K562 (cell line): ENCODE measurements at regions not wholly inside any gene's neighbourhood (a gene's known extent, or its start where the extent isn't known, plus 50 kb on each side); places are given as distances from the start of the nearest gene placed in this dataset.

ENCODE experiments used
- ATAC-seq: fragments of 200-7000 bp; cut with Tn5 transposase; 3 replicates; pipeline ENCODE4 v1.9.1; 2020; ENCODE audit warnings: moderate library complexity
- BruUV-seq: library from RNA; stranded (reverse); fragments of 400-500 nt; replicated peaks from 2 replicates; lab custom pipeline; 2021; lab: Mats Ljungman, UMichigan
- CTCF ChIA-PET: fragments of 300-600 bp; formaldehyde crosslinking; extraction: SDS; loops from one replicate; lab custom pipeline; 2021; ENCODE audit warnings: low intra/inter-chr PET ratio; lab: Yijun Ruan, JAX
- POLR2A ChIA-PET: fragments of 300-600, 350-650 bp; sonication (Branson Sonifier 250); formaldehyde crosslinking; extraction: SDS; loops from one replicate; lab custom pipeline; 2021; ENCODE audit warnings: antibody characterized with exemption, inconsistent platforms; lab: Yijun Ruan, JAX
- DNase-seq, 4 experiments: peaks; one replicate each; pipeline versions ENCODE4 v3.0.0 to v3.0.0-alpha.2; 2011 to 2018; ENCODE audit warnings: low spot score in 3 of 4, mixed read lengths in 3 of 4; ENCODE audit errors: extremely low read depth in 1 of 4
- FAIRE-seq: peaks from 2 replicates; lab custom pipeline; 2011; peaks lifted over from hg19 to GRCh38; lab: Jason Lieb, UNC
- H2AFZ ChIP-seq: 2 replicates; pipeline ENCODE4 v1.6.0; 2011; ENCODE audit warnings: low read depth, low read length, control low read depth, inconsistent platforms
- H3K27ac ChIP-seq: fragments of 200-600 bp; 3 replicates; pipeline ENCODE4 v1.8.0; 2011; ENCODE audit warnings: low read depth, mild to moderate bottlenecking, control low read depth, inconsistent platforms, low read length, moderate library complexity, mixed read lengths; ENCODE audit errors: extremely low read depth
- H3K27me3 ChIP-seq, 2 experiments: fragments of 300-600 bp in 1 of 2; 2 replicates in 1 of 2; 3 replicates in 1 of 2; pipeline versions ENCODE4 v1.6.0 to v1.8.0; 2011; ENCODE audit warnings: inconsistent platforms in 2 of 2, low read length in 2 of 2, mild to moderate bottlenecking in 1 of 2, mixed read lengths in 1 of 2, moderate library complexity in 1 of 2; ENCODE audit not compliant: control insufficient read depth in 2 of 2, insufficient read depth in 2 of 2
- H3K36me3 ChIP-seq: fragments of 300-600 bp; 3 replicates; pipeline ENCODE4 v1.8.0; 2011; ENCODE audit warnings: mild to moderate bottlenecking, low read length, inconsistent platforms; ENCODE audit not compliant: control insufficient read depth, insufficient read depth
- H3K4me1 ChIP-seq, 2 experiments: fragments of 200-600 bp in 1 of 2; replicated peaks in 1 of 2; 2 replicates in 1 of 2; 3 replicates in 1 of 2; pipeline versions ENCODE4 v1.5.1 to v1.8.0; 2011; ENCODE audit warnings: inconsistent platforms in 2 of 2, low read length in 2 of 2, mild to moderate bottlenecking in 1 of 2, mixed read lengths in 1 of 2, moderate library complexity in 1 of 2; ENCODE audit not compliant: control insufficient read depth in 2 of 2, insufficient read depth in 2 of 2
- H3K4me2 ChIP-seq: 2 replicates; pipeline ENCODE4 v1.6.1; 2011; ENCODE audit warnings: low read length, control low read depth, inconsistent platforms, mixed read lengths; ENCODE audit not compliant: insufficient read depth
- H3K4me3 ChIP-seq: fragments of 200-600 bp; sonication (generic), shearing (Covaris generic); 2 replicates; pipeline ENCODE4 v1.5.1; 2016; ENCODE audit warnings: control low read depth, inconsistent platforms
- H3K79me2 ChIP-seq: fragments of 200-600 bp; 3 replicates; pipeline ENCODE4 v1.8.0; 2011; ENCODE audit warnings: low read length, inconsistent platforms; ENCODE audit not compliant: control insufficient read depth, insufficient read depth
- H3K9ac ChIP-seq, 2 experiments: 2 replicates each; pipeline versions ENCODE4 v1.6.0 to v1.6.1; 2011; ENCODE audit warnings: low read depth in 2 of 2, low read length in 2 of 2, control low read depth in 1 of 2, inconsistent platforms in 1 of 2, mild to moderate bottlenecking in 1 of 2, mixed read lengths in 1 of 2; ENCODE audit not compliant: insufficient read depth in 1 of 2
- H3K9me1 ChIP-seq: one replicate; pipeline ENCODE4 v1.6.0; 2011; ENCODE audit warnings: inconsistent platforms, mild to moderate bottlenecking, low read length, moderate library complexity; ENCODE audit not compliant: control insufficient read depth, insufficient read depth
- H3K9me3 ChIP-seq: replicated peaks from 2 replicates; pipeline ENCODE4 v1.5.1; 2011; ENCODE audit warnings: low read depth, low read length, inconsistent platforms; ENCODE audit not compliant: control insufficient read depth, insufficient read depth
- H4K20me1 ChIP-seq: replicated peaks from 2 replicates; pipeline ENCODE4 v1.6.1; 2011; ENCODE audit warnings: low read length, inconsistent platforms, mixed read lengths; ENCODE audit not compliant: control insufficient read depth, insufficient read depth
- CBFA2T3 ChIP-seq: fragments of 450-650 bp; IDR thresholded peaks from 2 replicates; pipeline ENCODE4 v1.6.1; 2017
- CBX2 ChIP-seq: fragments of 200-600 bp; sonication (generic); IDR thresholded peaks from one replicate; pipeline ENCODE4 v1.6.1; 2012; ENCODE audit warnings: mild to moderate bottlenecking, low read length, inconsistent platforms; ENCODE audit not compliant: insufficient read depth, poor library complexity, severe bottlenecking
- CEBPG ChIP-seq, 3 experiments: fragments of 200-800 bp in 1 of 3; sonication (Bioruptor generic) in 1 of 3; sonication (generic) in 1 of 3; formaldehyde crosslinking in 1 of 3; IDR thresholded peaks in 2 of 3; conservative IDR thresholded peaks in 1 of 3; 2 replicates each; pipeline versions ENCODE4 v1.6.1 to v1.8.0; 2016 to 2022; ENCODE audit warnings: missing compliant biosample characterization in 2 of 3, missing genetic modification characterization in 2 of 3, mild to moderate bottlenecking in 1 of 3, missing genetic modification reagents in 1 of 3
- CREB3 ChIP-seq: fragments of 450-650 bp; conservative IDR thresholded peaks from 2 replicates; pipeline ENCODE4 v1.6.1; 2016; ENCODE audit warnings: missing genetic modification characterization, low read depth, mild to moderate bottlenecking, missing compliant biosample characterization, moderate library complexity
- DMBX1 ChIP-seq: fragments of 250-450 bp; sonication (Bioruptor Pico); IDR thresholded peaks from 2 replicates; pipeline ENCODE4 v1.8.0; 2022; ENCODE audit warnings: inconsistent platforms, mild to moderate bottlenecking, moderate library complexity, borderline replicate concordance
- EGR1 ChIP-seq: fragments of 450-650 bp; conservative IDR thresholded peaks from 2 replicates; pipeline ENCODE4 v1.6.1; 2017; ENCODE audit warnings: mild to moderate bottlenecking
- HES1 ChIP-seq: fragments of 450-650 bp; IDR thresholded peaks from 2 replicates; pipeline ENCODE4 v1.6.1; 2016; ENCODE audit warnings: low read depth, mild to moderate bottlenecking, moderate library complexity
- ILK ChIP-seq: fragments of 450-650 bp; IDR thresholded peaks from 2 replicates; pipeline ENCODE4 v1.6.1; 2016; ENCODE audit warnings: missing genetic modification characterization, low read depth, mild to moderate bottlenecking, missing compliant biosample characterization, moderate library complexity, borderline replicate concordance
- JUN ChIP-seq, 2 experiments: sonication (generic) in 1 of 2; formaldehyde crosslinking in 1 of 2; IDR thresholded peaks; 2 replicates each; pipeline versions ENCODE4 v1.6.1 to v1.8.0; 2012 to 2022; ENCODE audit warnings: borderline replicate concordance in 2 of 2, mild to moderate bottlenecking in 2 of 2, improper control_type of control experiment in 1 of 2, low read depth in 1 of 2, low read length in 1 of 2, missing genetic modification reagents in 1 of 2
- KAT2B ChIP-seq: IDR thresholded peaks from one replicate; pipeline ENCODE4 v1.6.1; 2012; ENCODE audit warnings: low read depth, mild to moderate bottlenecking, control low read depth, inconsistent platforms, low read length, moderate library complexity
- MCM5 ChIP-seq: fragments of 450-650 bp; IDR thresholded peaks from 2 replicates; pipeline ENCODE4 v1.6.1; 2016; ENCODE audit warnings: low read depth
- MYC ChIP-seq, 2 experiments: fragments of 250-450 bp in 1 of 2; sonication (Bioruptor Pico) in 1 of 2; IDR thresholded peaks; 2 replicates each; pipeline versions ENCODE4 v1.5.1 to v1.6.1; 2012 to 2021; ENCODE audit warnings: low read depth in 2 of 2, borderline replicate concordance in 1 of 2, improper control_type of control experiment in 1 of 2, low read length in 1 of 2, mild to moderate bottlenecking in 1 of 2, moderate library complexity in 1 of 2
- PTRF ChIP-seq: fragments of 450-650 bp; IDR thresholded peaks from 2 replicates; pipeline ENCODE4 v1.6.1; 2016; ENCODE audit warnings: mild to moderate bottlenecking, missing genetic modification characterization, missing compliant biosample characterization
- PTTG1 ChIP-seq: fragments of 450-650 bp; IDR thresholded peaks from 2 replicates; pipeline ENCODE4 v1.6.1; 2016; ENCODE audit warnings: low read depth, mild to moderate bottlenecking, missing genetic modification characterization, missing compliant biosample characterization
- SLC30A9 ChIP-seq: fragments of 250-450 bp; sonication (Bioruptor Pico); IDR thresholded peaks from 2 replicates; pipeline ENCODE4 v1.8.0; 2022; ENCODE audit warnings: mild to moderate bottlenecking, moderate library complexity
- SPI1 ChIP-seq: IDR thresholded peaks from 2 replicates; pipeline ENCODE4 v1.6.1; 2011; ENCODE audit warnings: low read depth, low read length, control low read depth, borderline replicate concordance
- SRSF7 ChIP-seq: fragments of 200-400 bp; formaldehyde crosslinking; optimal IDR thresholded peaks from 2 replicates; pipeline ENCODE3; 2017; ENCODE audit warnings: mild to moderate bottlenecking, low read depth, low read length
- TFAM ChIP-seq: fragments of 250-450 bp; sonication (Bioruptor Pico); conservative IDR thresholded peaks from 2 replicates; pipeline ENCODE4 v1.5.0; 2021; ENCODE audit warnings: mild to moderate bottlenecking, moderate library complexity
- ZFPM2 ChIP-seq: fragments of 250-450 bp; sonication (Bioruptor Pico); IDR thresholded peaks from 2 replicates; pipeline ENCODE4 v1.5.1; 2022; ENCODE audit warnings: mild to moderate bottlenecking
- ZFX ChIP-seq: sonication (generic); formaldehyde crosslinking; IDR thresholded peaks from 2 replicates; pipeline ENCODE4 v1.8.0; 2022; ENCODE audit warnings: mild to moderate bottlenecking, missing genetic modification reagents, moderate library complexity
- ZNF324 ChIP-seq: fragments of 250-450 bp; sonication (Bioruptor Pico); IDR thresholded peaks from 2 replicates; pipeline ENCODE4 v1.4.0; 2020; ENCODE audit warnings: mild to moderate bottlenecking
- ZNF766 ChIP-seq: fragments of 200-800 bp; sonication (Bioruptor generic); conservative IDR thresholded peaks from 2 replicates; pipeline ENCODE4 v1.6.1; 2016; ENCODE audit warnings: missing genetic modification characterization, missing compliant biosample characterization
- WGBS: fragments of 100-300 bp; shearing (Covaris generic); methylation state at CpG from one replicate; pipeline ENCODE4 v1.1.6; 2016; ENCODE audit warnings: low coverage, mixed read lengths; ENCODE audit not compliant: insufficient coverage; ENCODE audit errors: missing lambda C conversion rate; 5-methylcytosine and 5-hydroxymethylcytosine counted together
- in situ Hi-C: fragments of 300-500 bp; cut with MboI; formaldehyde crosslinking; loops from 4 replicates; pipeline ENCODE4 v1.15.0; 2018; ENCODE audit warnings: inconsistent platforms, mixed read lengths
- intact Hi-C: fragments of 100-400 bp; cut with micrococcal nuclease; formaldehyde crosslinking; loops from 2 replicates; pipeline ENCODE4 v1.14.2; 2022

- Histone ChIP-seq H3K4me3 (no peak overlapping the region), H3K27me3 (no peaks in the 10 kb centered on the region), H3K9me3 (no peaks in the 10 kb centered on the region; the same call in 1 of the 2 replicates), H4K20me1 (no peaks in the 10 kb centered on the region), H3K36me3 (peaks cover 24% of the 10 kb centered on the region; the same call in 2 of the 3 replicates), H3K4me1 (peaks cover 8 to 11% of the 10 kb centered on the region in 2 experiments; a peak in 3 of 5 replicates), H3K79me2 (peaks cover 22% of the 10 kb centered on the region), H3K4me2 (peak overlapping the region; percentile 84; the same call in 1 of the 2 replicates), H3K9me1 (no peaks in the 10 kb centered on the region), H3K9ac (peak overlapping the region in 1 of 2 experiments; percentile 81; a peak in 2 of 4 replicates), H3K27ac (peak overlapping the region; percentile 81), H2AFZ (peak overlapping the region; percentile 88)
- in situ Hi-C loops, result no loop called here
- ATAC-seq (no peak), DNase-seq (no peak), FAIRE-seq (no peak)
- POLR2A ChIA-PET, result interaction anchor here (0.6 to 1.7 kb wide), 2 partner anchors 14 to 325 kb away, joined by 3 to 4 read pairs; no protein-coding TSS in a partner anchor
- intact Hi-C loops, result no loop called here
- CTCF ChIA-PET, result no interaction called here
- 46% methylated on average over 5 of the region's 5 CpGs for WGBS
- TSS peak; percentile 86 for BruUV-seq
- TF ChIP-seq PTRF (peak; percentile 61), CBX2 (no peak), ZNF324 (CRISPR knock-in tag) (no peak), HES1 (no peak), TFAM (no peak), KAT2B (no peak), ZFX (CRISPR knock-in tag) (no peak), MYC (IDR thresholded peaks at IDR 0.05; ENCODE audit: low read depth, low read length) (no peak), MYC (CRISPR knock-in tag; IDR thresholded peaks at IDR 0.05; ENCODE audit: borderline replicate concordance, low read depth) (no peak), CEBPG (CRISPR knock-in tag; IDR thresholded peaks at IDR 0.05) (no peak), CEBPG (tag; conservative IDR thresholded peaks at IDR 0.05 in 1 of 2, IDR thresholded peaks at IDR 0.05 in 1 of 2) (no peak), DMBX1 (no peak), SRSF7 (no peak), CBFA2T3 (no peak), SLC30A9 (CRISPR knock-in tag) (no peak), ZFPM2 (CRISPR knock-in tag) (no peak), CREB3 (tag) (peak; percentile 67; the same call in 1 of the 2 replicates), PTTG1 (peak; percentile 55; the same call in 1 of the 2 replicates), ILK (tag) (no peak), EGR1 (no peak), ZNF766 (peak; percentile 43; the same call in 1 of the 2 replicates), SPI1 (no peak), JUN (IDR thresholded peaks at IDR 0.05; ENCODE audit: borderline replicate concordance, low read depth, low read length) (no peak), JUN (CRISPR knock-in tag; IDR thresholded peaks at IDR 0.05; ENCODE audit: borderline replicate concordance) (no peak), MCM5 (no peak)
These were observed 587.9 kb downstream of the MTRR start for GRCh38 chr5:8456846-8457186.
